ENCODE measurements at regions not wholly inside any gene's neighbourhood (a gene's known extent, or its start where the extent isn't known, plus 50 kb on each side); places are given as distances from the start of the nearest gene placed in this dataset.

DNA sequence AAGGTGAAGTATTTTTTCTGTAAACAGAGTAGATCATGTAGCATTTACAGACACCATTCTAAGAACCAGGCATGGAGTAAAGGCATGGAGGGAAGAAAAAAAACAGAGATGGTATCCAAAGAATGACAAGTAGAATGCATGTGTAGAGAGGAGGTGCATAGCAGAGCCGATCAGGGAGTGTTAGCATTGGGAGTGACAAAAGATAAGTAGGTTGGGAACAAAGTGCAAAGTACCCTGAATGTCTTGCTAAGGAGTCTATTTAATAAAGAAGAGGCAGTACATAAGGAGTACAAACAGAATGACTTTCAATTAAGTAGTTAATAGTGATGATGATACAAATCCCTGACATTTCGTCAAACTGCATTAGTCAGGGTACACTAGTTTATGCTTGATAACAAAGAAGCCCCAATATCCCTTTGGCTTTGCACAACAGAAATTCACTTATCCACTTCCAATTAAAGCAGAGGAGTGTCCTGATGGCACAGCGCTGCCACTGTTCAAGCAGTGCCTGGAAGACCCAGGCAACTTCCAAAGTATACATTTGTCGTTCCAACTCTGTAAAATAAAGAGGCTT lies 371.5 kb downstream of the TNS3 start:
- TF ChIP-seq, protein P1, sequence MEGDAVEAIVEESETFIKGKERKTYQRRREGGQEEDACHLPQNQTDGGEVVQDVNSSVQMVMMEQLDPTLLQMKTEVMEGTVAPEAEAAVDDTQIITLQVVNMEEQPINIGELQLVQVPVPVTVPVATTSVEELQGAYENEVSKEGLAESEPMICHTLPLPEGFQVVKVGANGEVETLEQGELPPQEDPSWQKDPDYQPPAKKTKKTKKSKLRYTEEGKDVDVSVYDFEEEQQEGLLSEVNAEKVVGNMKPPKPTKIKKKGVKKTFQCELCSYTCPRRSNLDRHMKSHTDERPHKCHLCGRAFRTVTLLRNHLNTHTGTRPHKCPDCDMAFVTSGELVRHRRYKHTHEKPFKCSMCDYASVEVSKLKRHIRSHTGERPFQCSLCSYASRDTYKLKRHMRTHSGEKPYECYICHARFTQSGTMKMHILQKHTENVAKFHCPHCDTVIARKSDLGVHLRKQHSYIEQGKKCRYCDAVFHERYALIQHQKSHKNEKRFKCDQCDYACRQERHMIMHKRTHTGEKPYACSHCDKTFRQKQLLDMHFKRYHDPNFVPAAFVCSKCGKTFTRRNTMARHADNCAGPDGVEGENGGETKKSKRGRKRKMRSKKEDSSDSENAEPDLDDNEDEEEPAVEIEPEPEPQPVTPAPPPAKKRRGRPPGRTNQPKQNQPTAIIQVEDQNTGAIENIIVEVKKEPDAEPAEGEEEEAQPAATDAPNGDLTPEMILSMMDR (IDR thresholded peaks at IDR 0.05; ENCODE audit: insufficient read depth, low read depth, low read length): no peak
- no peak for TF ChIP-seq EZH2 (IDR thresholded peaks at IDR 0.05; ENCODE audit: insufficient read depth, low read length)
